Mesenchymal stem cell (in vitro differentiated cells and primary cell): ENCODE measurements at regions not wholly inside any gene's neighbourhood (a gene's known extent, or its start where the extent isn't known, plus 50 kb on each side); places are given as distances from the start of the nearest gene placed in this dataset.

ENCODE experiments used
- DNase-seq: peaks from one replicate; pipeline ENCODE4 v3.0.0-alpha.2; 2013
- H2AFZ ChIP-seq: one replicate; pipeline ENCODE4 v1.6.1; 2013; ENCODE audit warnings: low read depth, mild to moderate bottlenecking, control low read depth, inconsistent platforms, low read length, moderate library complexity
- H2AK5ac ChIP-seq: 2 replicates; pipeline ENCODE4 v1.6.1; 2013; ENCODE audit warnings: low read length, moderate library complexity, mild to moderate bottlenecking, inconsistent platforms; ENCODE audit not compliant: severe bottlenecking
- H2BK120ac ChIP-seq: one replicate; pipeline ENCODE4 v1.6.1; 2013; ENCODE audit warnings: low read depth, mild to moderate bottlenecking, inconsistent platforms, low read length, moderate library complexity
- H2BK12ac ChIP-seq, 2 experiments: one replicate each; pipeline ENCODE4 v1.6.1; 2013; ENCODE audit warnings: inconsistent platforms in 2 of 2, low read length in 2 of 2, mild to moderate bottlenecking in 2 of 2, moderate library complexity in 2 of 2, control low read depth in 1 of 2
- H2BK15ac ChIP-seq: one replicate; pipeline ENCODE4 v1.6.1; 2013; ENCODE audit warnings: mild to moderate bottlenecking, low read depth, inconsistent platforms; ENCODE audit not compliant: poor library complexity, severe bottlenecking
- H2BK5ac ChIP-seq: 2 replicates; pipeline ENCODE4 v1.6.1; 2013; ENCODE audit warnings: low read depth, mild to moderate bottlenecking, low read length, control low read depth, inconsistent platforms; ENCODE audit not compliant: poor library complexity, severe bottlenecking
- H3K14ac ChIP-seq, 2 experiments: one replicate each; pipeline ENCODE4 v1.6.1; 2013; ENCODE audit warnings: inconsistent platforms in 2 of 2, low read length in 2 of 2, control low read depth in 1 of 2, mild to moderate bottlenecking in 1 of 2, moderate library complexity in 1 of 2
- H3K18ac ChIP-seq, 2 experiments: one replicate each; pipeline ENCODE4 v1.6.1; 2013; ENCODE audit warnings: inconsistent platforms in 2 of 2, low read length in 2 of 2, control low read depth in 1 of 2, low read depth in 1 of 2, mild to moderate bottlenecking in 1 of 2
- H3K23ac ChIP-seq, 2 experiments: one replicate each; pipeline ENCODE4 v1.6.1; 2013; ENCODE audit warnings: inconsistent platforms in 2 of 2, low read length in 2 of 2, mild to moderate bottlenecking in 2 of 2, moderate library complexity in 2 of 2, control low read depth in 1 of 2
- H3K27ac ChIP-seq: 2 replicates; pipeline ENCODE4 v1.5.1; 2013; ENCODE audit warnings: mild to moderate bottlenecking, moderate library complexity, low read length, control low read depth, inconsistent platforms; ENCODE audit not compliant: poor library complexity, severe bottlenecking
- H3K27me3 ChIP-seq, 2 experiments: 2 replicates each; pipeline versions ENCODE4 v1.6.1 to v1.7.0; 2013; ENCODE audit warnings: low read length in 2 of 2, mild to moderate bottlenecking in 2 of 2, moderate library complexity in 2 of 2, control low read depth in 1 of 2, inconsistent platforms in 1 of 2; ENCODE audit not compliant: control insufficient read depth in 1 of 2, insufficient read depth in 1 of 2
- H3K36me3 ChIP-seq, 2 experiments: 2 replicates each; pipeline versions ENCODE4 v1.6.1 to v1.7.0; 2013; ENCODE audit warnings: low read length in 2 of 2, control low read depth in 1 of 2, inconsistent platforms in 1 of 2, low read depth in 1 of 2, mild to moderate bottlenecking in 1 of 2; ENCODE audit not compliant: insufficient read depth in 2 of 2, control insufficient read depth in 1 of 2
- H3K4ac ChIP-seq, 2 experiments: one replicate each; pipeline ENCODE4 v1.6.1; 2013; ENCODE audit warnings: inconsistent platforms in 2 of 2, low read length in 2 of 2, mild to moderate bottlenecking in 2 of 2, moderate library complexity in 2 of 2, control low read depth in 1 of 2, low read depth in 1 of 2
- H3K4me1 ChIP-seq: 2 replicates; pipeline ENCODE4 v1.6.1; 2013; ENCODE audit warnings: low read depth, low read length, control low read depth; ENCODE audit not compliant: control insufficient read depth, insufficient read depth
- H3K4me2 ChIP-seq: 2 replicates; pipeline ENCODE4 v1.6.1; 2013; ENCODE audit warnings: low read length, mild to moderate bottlenecking, inconsistent platforms; ENCODE audit not compliant: poor library complexity, severe bottlenecking
- H3K4me3 ChIP-seq, 2 experiments: 2 replicates each; pipeline versions ENCODE4 v1.5.1 to v1.7.0; 2013; ENCODE audit warnings: low read length in 2 of 2, mild to moderate bottlenecking in 2 of 2, control low read depth in 1 of 2, low read depth in 1 of 2; ENCODE audit not compliant: insufficient read depth in 1 of 2
- H3K79me1 ChIP-seq: replicated peaks from 2 replicates; pipeline ENCODE4 v1.6.1; 2013; ENCODE audit warnings: mild to moderate bottlenecking, control low read depth, low read length, inconsistent platforms; ENCODE audit not compliant: poor library complexity, severe bottlenecking
- H3K9ac ChIP-seq: 2 replicates; pipeline ENCODE4 v1.7.0; 2013; ENCODE audit warnings: mild to moderate bottlenecking, low read length, moderate library complexity
- H3K9me3 ChIP-seq: 2 replicates; pipeline ENCODE4 v1.7.0; 2013; ENCODE audit warnings: mild to moderate bottlenecking, low read length; ENCODE audit not compliant: control insufficient read depth
- H4K8ac ChIP-seq: one replicate; pipeline ENCODE4 v1.6.1; 2013; ENCODE audit warnings: inconsistent platforms, mild to moderate bottlenecking, low read length, moderate library complexity
- H4K91ac ChIP-seq: one replicate; pipeline ENCODE4 v1.6.1; 2013; ENCODE audit warnings: mild to moderate bottlenecking, low read length, inconsistent platforms
- WGBS: methylation state at CpG from one replicate; pipeline ENCODE4 v1.1.7; 2013; ENCODE audit warnings: mixed read lengths; 5-methylcytosine and 5-hydroxymethylcytosine counted together

GRCh38 chr1:239174880-239175279, 211.5 kb upstream of the CHRM3 start:
- Histone ChIP-seq H4K91ac (no peak overlapping the region), H3K36me3 (no peaks in the 10 kb centered on the region), H3K4me2 (no peak overlapping the region), H3K79me1 (no peaks in the 10 kb centered on the region), H2BK120ac (no peak overlapping the region), H2AFZ (no peak overlapping the region), H3K14ac (no peak overlapping the region), H2BK5ac (no peak overlapping the region), H4K8ac (no peak overlapping the region), H2AK5ac (no peak overlapping the region), H2BK12ac (no peak overlapping the region), H3K27ac (no peak overlapping the region), H3K18ac (no peak overlapping the region), H3K9ac (no peak overlapping the region), H2BK15ac (no peak overlapping the region), H3K9me3 (peaks cover 11% of the 10 kb centered on the region), H3K4me1 (no peaks in the 10 kb centered on the region), H3K27me3 (no peaks in the 10 kb centered on the region), H3K4me3 (no peak overlapping the region), H3K4ac (no peak overlapping the region), H3K23ac (no peak overlapping the region)
- no peak for DNase-seq
- 79% methylated on average over 1 of the region's 3 CpGs for WGBS

GRCh38 chr1:239170828-239171227, 215.5 kb upstream of the CHRM3 start:
- H3K14ac ChIP-seq, result no peak overlapping the region
- no peaks in the 10 kb centered on the region for H3K27me3 ChIP-seq
- no peak overlapping the region for H3K9ac ChIP-seq
- H2BK12ac ChIP-seq, result no peak overlapping the region
- no peak overlapping the region for H2BK5ac ChIP-seq
- H3K79me1 ChIP-seq, result no peaks in the 10 kb centered on the region
- no peak overlapping the region for H3K4me3 ChIP-seq
- no peaks in the 10 kb centered on the region for H3K4me1 ChIP-seq
- H3K4me2 ChIP-seq, result no peak overlapping the region
- no peak overlapping the region for H4K8ac ChIP-seq
- DNase-seq, result no peak
- no peak overlapping the region for H2BK120ac ChIP-seq
- no peak overlapping the region for H3K27ac ChIP-seq
- no peak overlapping the region for H3K18ac ChIP-seq
- H3K23ac ChIP-seq, result no peak overlapping the region
- no peak overlapping the region for H2AK5ac ChIP-seq
- H3K9me3 ChIP-seq, result peaks cover 24% of the 10 kb centered on the region
- no peak overlapping the region for H2BK15ac ChIP-seq
- H3K36me3 ChIP-seq, result no peaks in the 10 kb centered on the region
- H4K91ac ChIP-seq, result no peak overlapping the region
- H2AFZ ChIP-seq, result no peak overlapping the region
- H3K4ac ChIP-seq, result no peak overlapping the region

DNA sequence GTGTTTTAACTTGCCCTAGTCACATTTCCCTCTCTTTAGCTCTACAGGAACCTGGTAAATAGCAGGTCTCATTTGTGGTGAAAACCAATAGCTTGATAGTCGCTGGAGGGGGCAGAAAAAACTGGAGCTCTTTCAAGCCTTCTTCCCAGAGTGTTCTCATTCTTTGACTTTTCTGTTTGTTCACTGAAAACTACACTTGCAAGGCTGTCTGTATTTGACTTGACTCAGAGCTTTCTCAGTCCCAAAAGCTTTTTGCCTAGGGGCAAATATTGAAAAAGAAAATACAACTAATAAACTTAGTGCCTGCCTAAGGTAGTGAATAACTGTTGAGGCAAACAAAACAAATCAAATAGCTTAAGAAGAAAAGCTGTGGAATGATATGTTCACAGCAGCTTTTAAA, 217.1 kb upstream of the CHRM3 start:
- Histone ChIP-seq H3K27me3 (no peaks in the 10 kb centered on the region), H3K18ac (no peak overlapping the region), H2BK15ac (no peak overlapping the region), H3K36me3 (no peaks in the 10 kb centered on the region), H2BK120ac (no peak overlapping the region), H3K79me1 (no peaks in the 10 kb centered on the region), H2BK5ac (no peak overlapping the region), H3K4ac (no peak overlapping the region), H3K9me3 (peaks cover 26% of the 10 kb centered on the region), H4K91ac (no peak overlapping the region), H3K4me1 (no peaks in the 10 kb centered on the region), H3K4me2 (no peak overlapping the region), H3K4me3 (no peak overlapping the region), H3K14ac (no peak overlapping the region), H3K27ac (no peak overlapping the region), H4K8ac (no peak overlapping the region), H3K9ac (no peak overlapping the region), H2AK5ac (no peak overlapping the region), H3K23ac (no peak overlapping the region), H2AFZ (no peak overlapping the region), H2BK12ac (no peak overlapping the region)
- DNase-seq, result no peak
- 61% methylated on average over 1 of the region's 1 CpG for WGBS

- H2BK5ac ChIP-seq, result no peak overlapping the region
- H2AFZ ChIP-seq, result no peak overlapping the region
- DNase-seq, result no peak
- no peak overlapping the region for H2AK5ac ChIP-seq
- H3K9me3 ChIP-seq, result peaks cover 22% of the 10 kb centered on the region
- no peak overlapping the region for H2BK15ac ChIP-seq
- WGBS, result no CpG with 5 or more reads among the region's 4 CpGs
- H3K4me1 ChIP-seq, result no peaks in the 10 kb centered on the region
- H2BK120ac ChIP-seq, result no peak overlapping the region
- H3K4me3 ChIP-seq, result no peak overlapping the region
- H3K27ac ChIP-seq, result no peak overlapping the region
- no peak overlapping the region for H4K8ac ChIP-seq
- H4K91ac ChIP-seq, result no peak overlapping the region
- no peaks in the 10 kb centered on the region for H3K36me3 ChIP-seq
- H3K9ac ChIP-seq, result no peak overlapping the region
- H3K4me2 ChIP-seq, result no peak overlapping the region
- no peaks in the 10 kb centered on the region for H3K27me3 ChIP-seq
- H3K23ac ChIP-seq, result no peak overlapping the region
- no peaks in the 10 kb centered on the region for H3K79me1 ChIP-seq
- H2BK12ac ChIP-seq, result no peak overlapping the region
- H3K18ac ChIP-seq, result no peak overlapping the region
- H3K4ac ChIP-seq, result no peak overlapping the region
- no peak overlapping the region for H3K14ac ChIP-seq
Measured at GRCh38 chr1:239164451-239165180, 221.8 kb upstream of the CHRM3 start.
